Ovary (tissue), 7 donors: ENCODE measurements at regions not wholly inside any gene's neighbourhood (a gene's known extent, or its start where the extent isn't known, plus 50 kb on each side); places are given as distances from the start of the nearest gene placed in this dataset.

Experiments used
- DNase-seq, 5 donors: peaks; one replicate each; pipeline ENCODE4 v3.0.0-alpha.2; 2019 to 2020
- H3K27ac ChIP-seq, 2 donors: fragments of 200-600 bp; one replicate each; pipeline versions ENCODE4 v1.5.1 to v1.8.0; 2019 to 2022
- H3K27me3 ChIP-seq: fragments of 200-600 bp; one replicate; pipeline ENCODE4 v1.8.0; 2022
- H3K36me3 ChIP-seq: fragments of 200-600 bp; sonication (generic); one replicate; pipeline ENCODE4 v1.5.1; 2019
- H3K4me1 ChIP-seq: one replicate; pipeline ENCODE4 v1.8.1; 2013; ENCODE audit warnings: mild to moderate bottlenecking, moderate library complexity; ENCODE audit not compliant: insufficient read depth
- H3K4me3 ChIP-seq: fragments of 200-600 bp; sonication (generic); one replicate; pipeline ENCODE4 v1.5.1; 2017
- H3K9me3 ChIP-seq, 2 donors: fragments of 200-600 bp in 1 of 2; sonication (generic) in 1 of 2; one replicate each; pipeline versions ENCODE4 v1.5.1 to v1.8.1; 2013 to 2019; ENCODE audit warnings: mild to moderate bottlenecking in 1 of 2, moderate library complexity in 1 of 2
- EP300 ChIP-seq: sonication (generic); formaldehyde crosslinking; IDR thresholded peaks from one replicate; pipeline ENCODE4 v1.6.1; 2017; ENCODE audit warnings: antibody characterized with exemption
- POLR2A ChIP-seq: fragments of 450-650 bp; IDR thresholded peaks from one replicate; pipeline ENCODE4 v1.6.1; 2017; ENCODE audit warnings: antibody characterized with exemption, mild to moderate bottlenecking, moderate library complexity
- WGBS, 3 donors: extraction: QIAGEN DNeasy Blood & Tissue Kit in 1 of 3; methylation state at CpG; one replicate each; pipeline versions ENCODE4 v1.1.5 to v1.1.7; 2013 to 2017; 5-methylcytosine and 5-hydroxymethylcytosine counted together
- intact Hi-C, 4 donors: fragments of 100-400 bp; cut with DNase I; formaldehyde crosslinking; loops; one replicate each; pipeline versions ENCODE4 v1.11.0 to v1.15.1; 2022 to 2023
- TF ChIP-seq, protein P1 (sequence below), 3 donors: fragments of 450-650 bp in 2 of 3; fragments of 200-600 bp in 1 of 3; IDR thresholded peaks; one replicate each; pipeline versions ENCODE4 v1.5.1 to v1.8.0; 2016 to 2022; ENCODE audit warnings: antibody characterized with exemption in 3 of 3, mild to moderate bottlenecking in 1 of 3
- donor health status: DM: no; HTN: no; CAD: no; lungs with moderate emphysema.
- donor health status: DM: no; HTN: no; CAD: no.
- donor health status: Bipolar disorder and iron deficiency.
- donor health status: DM: no; HTN: no; CAD: no.
- donor health status: DM: yes; HTN: yes; CAD: no.

DNA sequence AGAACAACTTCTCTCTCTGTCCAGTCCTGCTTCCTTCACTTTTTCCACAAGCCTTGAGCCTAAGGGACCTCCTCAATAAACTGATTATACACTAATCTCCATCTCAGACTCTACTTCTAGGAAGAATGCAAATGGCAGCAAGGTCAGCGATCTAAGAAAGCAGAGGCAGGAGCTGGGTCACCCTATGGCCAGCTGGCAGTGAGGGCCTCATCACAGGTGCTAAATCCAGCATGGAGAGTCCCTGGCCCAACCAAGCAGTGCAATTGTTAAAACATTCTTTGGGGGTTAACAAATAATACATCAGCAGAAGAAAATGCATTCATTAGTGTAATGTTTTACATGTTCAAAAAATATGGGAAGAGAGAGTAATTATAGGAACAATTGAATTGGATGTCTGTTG is 416.0 kb downstream of the SIPA1L2 start:
- TF ChIP-seq POLR2A (no peak), EP300 (no peak)
- TF ChIP-seq, protein P1, sequence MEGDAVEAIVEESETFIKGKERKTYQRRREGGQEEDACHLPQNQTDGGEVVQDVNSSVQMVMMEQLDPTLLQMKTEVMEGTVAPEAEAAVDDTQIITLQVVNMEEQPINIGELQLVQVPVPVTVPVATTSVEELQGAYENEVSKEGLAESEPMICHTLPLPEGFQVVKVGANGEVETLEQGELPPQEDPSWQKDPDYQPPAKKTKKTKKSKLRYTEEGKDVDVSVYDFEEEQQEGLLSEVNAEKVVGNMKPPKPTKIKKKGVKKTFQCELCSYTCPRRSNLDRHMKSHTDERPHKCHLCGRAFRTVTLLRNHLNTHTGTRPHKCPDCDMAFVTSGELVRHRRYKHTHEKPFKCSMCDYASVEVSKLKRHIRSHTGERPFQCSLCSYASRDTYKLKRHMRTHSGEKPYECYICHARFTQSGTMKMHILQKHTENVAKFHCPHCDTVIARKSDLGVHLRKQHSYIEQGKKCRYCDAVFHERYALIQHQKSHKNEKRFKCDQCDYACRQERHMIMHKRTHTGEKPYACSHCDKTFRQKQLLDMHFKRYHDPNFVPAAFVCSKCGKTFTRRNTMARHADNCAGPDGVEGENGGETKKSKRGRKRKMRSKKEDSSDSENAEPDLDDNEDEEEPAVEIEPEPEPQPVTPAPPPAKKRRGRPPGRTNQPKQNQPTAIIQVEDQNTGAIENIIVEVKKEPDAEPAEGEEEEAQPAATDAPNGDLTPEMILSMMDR (IDR thresholded peaks at IDR 0.05), result no peak
- intact Hi-C loops, result no loop called here
- Histone ChIP-seq H3K4me1 (no peaks in the 10 kb centered on the region), H3K4me3 (no peak overlapping the region), H3K9me3 (no peaks in the 10 kb centered on the region), H3K27ac (no peak overlapping the region), H3K36me3 (no peaks in the 10 kb centered on the region), H3K27me3 (no peaks in the 10 kb centered on the region)
- 81 to 90% (median 85%) methylated on average over 1 of the region's 1 CpG for whole genome bisulfite sequencing, 3 donors
- no peak for DNase-seq

DNA sequence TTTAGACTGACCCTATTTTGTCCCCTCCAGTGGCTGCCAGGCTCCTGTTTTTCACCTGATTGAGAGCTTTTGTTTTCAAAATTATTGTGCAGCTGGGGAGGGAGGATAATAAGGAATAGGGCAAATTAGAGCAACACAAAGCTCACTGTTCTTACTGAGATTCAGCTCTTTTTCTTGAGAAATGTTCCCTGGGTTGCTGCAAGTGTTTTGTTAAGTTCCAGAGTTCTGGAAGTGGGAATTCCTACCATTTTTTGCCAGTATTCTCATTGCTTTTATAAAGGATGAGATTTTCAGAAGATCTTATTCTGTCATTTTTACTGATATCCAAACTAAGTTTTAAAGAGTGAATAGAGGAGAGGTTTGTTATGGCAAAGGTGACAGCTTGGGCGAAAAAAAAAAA is 417.7 kb downstream of the SIPA1L2 start:
- no peak overlapping the region for H3K4me3 ChIP-seq
- no peaks in the 10 kb centered on the region for H3K36me3 ChIP-seq
- 42 to 70% (median 64%) methylated on average over 1 of the region's 1 CpG for WGBS, 3 donors
- TF ChIP-seq POLR2A (no peak), EP300 (no peak)
- TF ChIP-seq, protein P1 (IDR thresholded peaks at IDR 0.05), result no peak
- intact Hi-C loops, result no loop called here
- no peak for DNase-seq
- H3K27me3 ChIP-seq, result no peaks in the 10 kb centered on the region
- H3K4me1 ChIP-seq, result no peaks in the 10 kb centered on the region
- no peaks in the 10 kb centered on the region for H3K9me3 ChIP-seq
- no peak overlapping the region for H3K27ac ChIP-seq

DNA sequence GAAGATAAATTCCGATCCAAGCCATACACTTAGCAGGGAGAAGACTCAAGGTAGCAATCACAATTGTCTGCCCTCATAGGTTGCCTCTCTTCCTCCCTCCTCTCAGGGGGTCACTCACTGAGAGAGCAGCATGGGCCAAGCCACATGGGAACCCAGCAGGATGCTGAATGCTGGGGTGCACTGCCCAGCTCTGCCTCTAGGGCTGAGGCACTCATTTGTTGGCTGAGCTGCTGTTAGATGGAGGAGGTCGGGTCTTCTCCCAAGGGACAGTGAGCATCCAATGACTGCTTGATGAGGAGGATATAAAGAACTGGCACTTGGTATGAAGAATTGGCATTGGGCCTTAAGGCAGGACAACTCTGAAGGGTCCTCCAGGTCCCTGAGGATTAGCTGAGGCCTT is 418.8 kb downstream of the SIPA1L2 start:
- intact Hi-C loops, result no loop called here
- no peak overlapping the region for H3K4me3 ChIP-seq
- H3K9me3 ChIP-seq, result no peaks in the 10 kb centered on the region
- WGBS, 3 donors, result 90 to 95% (median 91%) methylated on average over 2 of the region's 2 CpGs
- H3K27me3 ChIP-seq, result no peaks in the 10 kb centered on the region
- no peaks in the 10 kb centered on the region for H3K36me3 ChIP-seq
- H3K27ac ChIP-seq, result no peak overlapping the region
- DNase-seq, result no peak
- TF ChIP-seq POLR2A (no peak), EP300 (no peak)
- TF ChIP-seq, protein P1 (IDR thresholded peaks at IDR 0.05), result no peak
- H3K4me1 ChIP-seq, result no peaks in the 10 kb centered on the region

DNA sequence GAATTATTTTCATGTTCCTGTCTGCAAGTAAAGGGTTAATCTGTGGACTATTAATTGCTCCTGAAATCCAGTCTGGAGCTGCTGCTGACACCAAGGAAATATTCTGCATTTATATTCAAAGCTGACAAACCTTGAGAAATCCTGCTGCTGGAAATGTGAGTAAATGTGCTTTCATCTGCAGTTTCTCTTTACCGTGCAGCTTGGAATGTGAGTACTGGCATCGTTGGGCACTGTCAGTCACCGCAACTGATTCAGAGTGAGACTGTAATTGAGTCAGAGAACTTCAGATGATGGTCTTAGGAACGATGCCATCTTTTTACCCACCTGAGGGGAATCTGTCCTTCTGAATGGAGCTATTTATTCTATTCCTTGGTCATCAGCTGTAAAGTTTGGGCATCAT is 420.6 kb downstream of the SIPA1L2 start:
- TF ChIP-seq EP300, result no peak
- TF ChIP-seq, protein P1 (IDR thresholded peaks at IDR 0.05), result no peak
- TF ChIP-seq POLR2A, result no peak
- Histone ChIP-seq H3K36me3 (no peaks in the 10 kb centered on the region), H3K4me3 (no peak overlapping the region), H3K9me3 (no peaks in the 10 kb centered on the region), H3K27me3 (no peaks in the 10 kb centered on the region), H3K4me1 (no peaks in the 10 kb centered on the region), H3K27ac (no peak overlapping the region)
- no peak for DNase-seq
- intact Hi-C loops, result no loop called here
- WGBS, 3 donors, result 50 to 63% (median 50%) methylated on average over 4 of the region's 4 CpGs
